GM12878 (cell line): ENCODE measurements at regions not wholly inside any gene's neighbourhood (a gene's known extent, or its start where the extent isn't known, plus 50 kb on each side); places are given as distances from the start of the nearest gene placed in this dataset.

Experiments used
- ATAC-seq: fragments of 200-7000 bp; cut with Tn5 transposase; 3 replicates; pipeline ENCODE4 v1.9.1; 2020; ENCODE audit warnings: mild to moderate bottlenecking, moderate library complexity
- BruUV-seq: library from RNA; stranded (reverse); fragments of 400-500 nt; replicated peaks from 2 replicates; lab custom pipeline; 2021; lab: Mats Ljungman, UMichigan
- CTCF ChIA-PET: fragments of 300-600 bp; sonication (Branson Sonifier 250); formaldehyde crosslinking; extraction: SDS; loops from one replicate; lab custom pipeline; 2021; ENCODE audit warnings: inconsistent platforms; lab: Yijun Ruan, JAX
- POLR2A ChIA-PET: fragments of 350-600 bp; formaldehyde crosslinking; extraction: SDS; loops from one replicate; lab custom pipeline; 2021; ENCODE audit warnings: inconsistent platforms; lab: Charles Lee
- RAD21 ChIA-PET: fragments of 300-600 bp; sonication (Branson Sonifier 250); formaldehyde crosslinking; loops from one replicate; lab custom pipeline; 2023; ENCODE audit warnings: antibody characterized with exemption; ENCODE audit not compliant: unreplicated experiment; lab: Charles Lee
- SMC1A ChIA-PET: fragments of 300-600 bp; sonication (Branson Sonifier 250); formaldehyde crosslinking; loops from one replicate; lab custom pipeline; 2023; ENCODE audit not compliant: unreplicated experiment, uncharacterized antibody; lab: Charles Lee
- DNase-seq: peaks from one replicate; pipeline ENCODE4 v3.0.0-alpha.2; 2011; ENCODE audit warnings: low read depth, low spot score
- FAIRE-seq: peaks from 3 replicates; lab custom pipeline; 2011; peaks lifted over from hg19 to GRCh38; lab: Jason Lieb, UNC
- H2AFZ ChIP-seq: 2 replicates; pipeline ENCODE4 v1.6.0; 2011; ENCODE audit warnings: low read depth, low read length, control low read depth; ENCODE audit not compliant: control insufficient read depth
- H3K27ac ChIP-seq: 2 replicates; pipeline ENCODE4 v1.5.1; 2011; ENCODE audit warnings: control low read depth; ENCODE audit not compliant: control insufficient read depth, insufficient read depth
- H3K27me3 ChIP-seq, 2 experiments: replicated peaks in 1 of 2; 2 replicates each; pipeline versions ENCODE4 v1.6.0 to v1.6.1; 2011; ENCODE audit warnings: low read length in 1 of 2; ENCODE audit not compliant: control insufficient read depth in 2 of 2, insufficient read depth in 2 of 2
- H3K36me3 ChIP-seq, 2 experiments: 2 replicates each; pipeline ENCODE4 v1.5.1; 2011; ENCODE audit warnings: low read length in 1 of 2; ENCODE audit not compliant: control insufficient read depth in 2 of 2, insufficient read depth in 2 of 2
- H3K4me1 ChIP-seq: 2 replicates; pipeline ENCODE4 v1.6.1; 2011; ENCODE audit warnings: mild to moderate bottlenecking, low read length, moderate library complexity, mixed read lengths; ENCODE audit not compliant: control insufficient read depth, insufficient read depth
- H3K4me2 ChIP-seq: 2 replicates; pipeline ENCODE4 v1.6.0; 2011; ENCODE audit warnings: control low read depth; ENCODE audit not compliant: control insufficient read depth, insufficient read depth
- H3K4me3 ChIP-seq: fragments of 200-600 bp; sonication (generic); 2 replicates; pipeline ENCODE4 v1.5.1; 2016
- H3K79me2 ChIP-seq: 2 replicates; pipeline ENCODE4 v1.6.0; 2011; ENCODE audit warnings: low read length; ENCODE audit not compliant: control insufficient read depth, insufficient read depth
- H3K9ac ChIP-seq: 2 replicates; pipeline ENCODE4 v1.8.0; 2011; ENCODE audit warnings: low read length, control low read depth, mixed read lengths; ENCODE audit not compliant: control insufficient read depth, insufficient read depth
- H3K9me3 ChIP-seq: replicated peaks from 3 replicates; pipeline ENCODE4 v1.5.1; 2011; ENCODE audit warnings: mild to moderate bottlenecking, low read length; ENCODE audit not compliant: control insufficient read depth, insufficient read depth
- H4K20me1 ChIP-seq: 2 replicates; pipeline ENCODE4 v1.6.0; 2011; ENCODE audit not compliant: control insufficient read depth, insufficient read depth
- BRCA1 ChIP-seq: IDR thresholded peaks from 2 replicates; pipeline ENCODE4 v1.6.1; 2011; ENCODE audit warnings: low read depth, low read length, improper control_type of control experiment
- EP300 ChIP-seq, 2 experiments: fragments of 150-350 bp in 1 of 2; IDR thresholded peaks; 2 replicates each; pipeline ENCODE4 v1.6.1; 2011 to 2012; ENCODE audit warnings: low read depth in 2 of 2, low read length in 2 of 2, borderline replicate concordance in 1 of 2, improper control_type of control experiment in 1 of 2, inconsistent platforms in 1 of 2; ENCODE audit not compliant: control insufficient read depth in 1 of 2
- EZH2 ChIP-seq: IDR thresholded peaks from 2 replicates; pipeline ENCODE4 v1.6.1; 2012; ENCODE audit warnings: low read depth, mild to moderate bottlenecking, control low read depth, inconsistent platforms, low read length, borderline replicate concordance; ENCODE audit not compliant: control insufficient read depth
- NR2C1 ChIP-seq: fragments of 450-650 bp; IDR thresholded peaks from 2 replicates; pipeline ENCODE4 v1.6.1; 2017; ENCODE audit warnings: antibody characterized with exemption, mild to moderate bottlenecking, moderate library complexity
- NR2C2 ChIP-seq: IDR thresholded peaks from 2 replicates; pipeline ENCODE4 v1.6.1; 2011; ENCODE audit warnings: borderline replicate concordance, low read depth; ENCODE audit not compliant: control insufficient read depth, insufficient read length
- NRF1 ChIP-seq: conservative IDR thresholded peaks from 2 replicates; pipeline ENCODE4 v1.6.1; 2011; ENCODE audit warnings: mild to moderate bottlenecking, low read depth, low read length, improper control_type of control experiment
- POLR2AphosphoS2 ChIP-seq: IDR thresholded peaks from 2 replicates; pipeline ENCODE4 v1.6.1; 2011; ENCODE audit warnings: low read depth, mild to moderate bottlenecking, low read length, improper control_type of control experiment, moderate library complexity
- POU2F2 ChIP-seq: IDR thresholded peaks from 3 replicates; pipeline ENCODE4 v1.6.1; 2011; ENCODE audit warnings: low read depth, mild to moderate bottlenecking, low read length, borderline replicate concordance
- RAD21 ChIP-seq: IDR thresholded peaks from 2 replicates; pipeline ENCODE4 v1.6.1; 2011; ENCODE audit warnings: mild to moderate bottlenecking, low read depth, low read length, moderate library complexity; ENCODE audit not compliant: insufficient read depth
- RAD51 ChIP-seq: fragments of 450-650 bp; IDR thresholded peaks from 2 replicates; pipeline ENCODE4 v1.6.1; 2016; ENCODE audit warnings: moderate library complexity, mild to moderate bottlenecking, inconsistent platforms
- SIN3A ChIP-seq: IDR thresholded peaks from 2 replicates; pipeline ENCODE4 v1.6.1; 2012; ENCODE audit warnings: low read depth, low read length, improper control_type of control experiment
- SMC3 ChIP-seq: IDR thresholded peaks from 2 replicates; pipeline ENCODE4 v1.6.1; 2011; ENCODE audit warnings: low read length, improper control_type of control experiment, borderline replicate concordance
- WGBS: methylation state at CpG from one replicate; pipeline ENCODE4 v1.1.6; 2016; ENCODE audit warnings: low lambda C conversion rate; ENCODE audit not compliant: insufficient replicate concordance, insufficient coverage; ENCODE audit errors: missing lambda C conversion rate; 5-methylcytosine and 5-hydroxymethylcytosine counted together
- in situ Hi-C: fragments of 300-500 bp; cut with MboI; formaldehyde crosslinking; loops from 9 replicates; pipeline ENCODE4 v1.14.3; 2018; ENCODE audit warnings: mixed read lengths
- intact Hi-C: fragments of 100-400 bp; cut with micrococcal nuclease; formaldehyde crosslinking; loops from one replicate; pipeline ENCODE4 v1.14.2; 2022; ENCODE audit not compliant: unreplicated experiment
- TF ChIP-seq, protein P1 (sequence below): IDR thresholded peaks from 2 replicates; pipeline ENCODE4 v1.6.1; 2011; ENCODE audit warnings: mild to moderate bottlenecking, low read depth, low read length, moderate library complexity; ENCODE audit not compliant: insufficient replicate concordance
- TF ChIP-seq, protein P2 (sequence below): fragments of 450-650 bp; conservative IDR thresholded peaks from 2 replicates; pipeline ENCODE4 v1.6.1; 2017; ENCODE audit warnings: mild to moderate bottlenecking, moderate library complexity
- TF ChIP-seq, protein P3 (sequence below): IDR thresholded peaks from 2 replicates; pipeline ENCODE4 v1.6.1; 2012; ENCODE audit warnings: low read length, inconsistent platforms
- TF ChIP-seq, protein P4 (sequence below): IDR thresholded peaks from 2 replicates; pipeline ENCODE4 v1.6.1; 2012; ENCODE audit warnings: mild to moderate bottlenecking, low read depth, low read length

DNA sequence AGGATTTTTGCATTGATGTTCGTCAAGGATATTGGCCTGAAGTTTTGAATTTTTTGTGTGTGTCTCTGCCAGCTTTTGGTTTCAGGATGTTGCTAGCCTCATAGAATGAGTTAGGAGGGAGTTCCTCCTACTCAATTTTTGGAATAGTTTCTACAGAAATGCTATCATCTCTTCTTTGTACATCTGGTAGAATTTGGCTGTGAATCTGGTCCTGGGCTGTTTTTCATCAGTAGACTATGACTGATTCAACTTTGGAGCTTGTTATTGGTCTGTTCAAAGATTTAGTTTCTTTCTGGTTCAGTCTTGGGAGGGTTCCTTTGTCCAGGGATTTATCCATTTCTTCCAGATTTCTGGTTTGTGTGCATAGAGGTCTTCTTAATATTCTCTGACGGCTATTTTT lies 166.7 kb downstream of the ST6GAL2 start (continued):
- TF ChIP-seq, protein P1, sequence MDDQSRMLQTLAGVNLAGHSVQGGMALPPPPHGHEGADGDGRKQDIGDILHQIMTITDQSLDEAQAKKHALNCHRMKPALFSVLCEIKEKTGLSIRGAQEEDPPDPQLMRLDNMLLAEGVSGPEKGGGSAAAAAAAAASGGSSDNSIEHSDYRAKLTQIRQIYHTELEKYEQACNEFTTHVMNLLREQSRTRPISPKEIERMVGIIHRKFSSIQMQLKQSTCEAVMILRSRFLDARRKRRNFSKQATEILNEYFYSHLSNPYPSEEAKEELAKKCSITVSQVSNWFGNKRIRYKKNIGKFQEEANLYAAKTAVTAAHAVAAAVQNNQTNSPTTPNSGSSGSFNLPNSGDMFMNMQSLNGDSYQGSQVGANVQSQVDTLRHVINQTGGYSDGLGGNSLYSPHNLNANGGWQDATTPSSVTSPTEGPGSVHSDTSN: no peak
- TF ChIP-seq RAD51: no peak
- TF ChIP-seq, protein P2, sequence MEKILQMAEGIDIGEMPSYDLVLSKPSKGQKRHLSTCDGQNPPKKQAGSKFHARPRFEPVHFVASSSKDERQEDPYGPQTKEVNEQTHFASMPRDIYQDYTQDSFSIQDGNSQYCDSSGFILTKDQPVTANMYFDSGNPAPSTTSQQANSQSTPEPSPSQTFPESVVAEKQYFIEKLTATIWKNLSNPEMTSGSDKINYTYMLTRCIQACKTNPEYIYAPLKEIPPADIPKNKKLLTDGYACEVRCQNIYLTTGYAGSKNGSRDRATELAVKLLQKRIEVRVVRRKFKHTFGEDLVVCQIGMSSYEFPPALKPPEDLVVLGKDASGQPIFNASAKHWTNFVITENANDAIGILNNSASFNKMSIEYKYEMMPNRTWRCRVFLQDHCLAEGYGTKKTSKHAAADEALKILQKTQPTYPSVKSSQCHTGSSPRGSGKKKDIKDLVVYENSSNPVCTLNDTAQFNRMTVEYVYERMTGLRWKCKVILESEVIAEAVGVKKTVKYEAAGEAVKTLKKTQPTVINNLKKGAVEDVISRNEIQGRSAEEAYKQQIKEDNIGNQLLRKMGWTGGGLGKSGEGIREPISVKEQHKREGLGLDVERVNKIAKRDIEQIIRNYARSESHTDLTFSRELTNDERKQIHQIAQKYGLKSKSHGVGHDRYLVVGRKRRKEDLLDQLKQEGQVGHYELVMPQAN: no peak

DNA sequence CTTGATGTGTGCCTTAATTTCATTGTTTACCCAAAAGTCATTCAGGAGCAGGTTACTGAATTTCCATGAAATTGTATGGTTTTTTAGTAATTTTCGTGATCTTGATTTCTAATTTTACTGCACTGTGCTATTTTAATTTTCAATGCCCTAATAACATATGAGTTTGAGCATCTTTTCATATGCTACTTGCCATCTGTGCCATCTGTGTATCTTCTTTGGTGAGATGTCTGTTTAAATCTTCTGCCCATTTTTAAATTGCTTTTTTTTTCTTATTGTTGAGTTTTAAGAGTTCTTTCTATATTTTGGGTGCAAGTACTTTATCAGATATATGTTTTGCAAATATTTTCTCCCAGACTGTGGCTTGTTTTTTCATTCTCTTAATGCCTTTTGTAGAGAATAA lies 165.9 kb downstream of the ST6GAL2 start:
- Histone ChIP-seq H3K9ac (no peak overlapping the region), H3K27me3 (no peaks in the 10 kb centered on the region), H3K36me3 (no peaks in the 10 kb centered on the region), H4K20me1 (no peaks in the 10 kb centered on the region), H3K4me3 (no peak overlapping the region), H3K4me2 (no peak overlapping the region), H3K9me3 (no peaks in the 10 kb centered on the region), H3K4me1 (no peaks in the 10 kb centered on the region), H3K27ac (no peak overlapping the region), H3K79me2 (no peaks in the 10 kb centered on the region), H2AFZ (no peak overlapping the region)
- no peak for ATAC-seq
- in situ Hi-C loops (no loop called here), intact Hi-C loops (no loop called here)
- 0% methylated on average over 1 of the region's 1 CpG for WGBS
- ChIA-PET SMC1A (no interaction called here), POLR2A (no interaction called here), RAD21 (no interaction called here), CTCF (no interaction called here)
- FAIRE-seq: no peak
- BruUV-seq: no TSS peak
- no peak for DNase-seq
- TF ChIP-seq NRF1 (no peak), POLR2AphosphoS2 (no peak), EP300 (IDR thresholded peaks at IDR 0.05; ENCODE audit: borderline replicate concordance in 1 of 2, control insufficient read depth in 1 of 2, low read depth in 2 of 2, low read length in 2 of 2) (no peak), SIN3A (no peak), SMC3 (no peak), NR2C2 (no peak), RAD21 (no peak), NR2C1 (no peak), POU2F2 (no peak), EZH2 (no peak), BRCA1 (no peak)
- TF ChIP-seq, protein P3, sequence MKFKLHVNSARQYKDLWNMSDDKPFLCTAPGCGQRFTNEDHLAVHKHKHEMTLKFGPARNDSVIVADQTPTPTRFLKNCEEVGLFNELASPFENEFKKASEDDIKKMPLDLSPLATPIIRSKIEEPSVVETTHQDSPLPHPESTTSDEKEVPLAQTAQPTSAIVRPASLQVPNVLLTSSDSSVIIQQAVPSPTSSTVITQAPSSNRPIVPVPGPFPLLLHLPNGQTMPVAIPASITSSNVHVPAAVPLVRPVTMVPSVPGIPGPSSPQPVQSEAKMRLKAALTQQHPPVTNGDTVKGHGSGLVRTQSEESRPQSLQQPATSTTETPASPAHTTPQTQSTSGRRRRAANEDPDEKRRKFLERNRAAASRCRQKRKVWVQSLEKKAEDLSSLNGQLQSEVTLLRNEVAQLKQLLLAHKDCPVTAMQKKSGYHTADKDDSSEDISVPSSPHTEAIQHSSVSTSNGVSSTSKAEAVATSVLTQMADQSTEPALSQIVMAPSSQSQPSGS: no peak
- TF ChIP-seq, protein P4, sequence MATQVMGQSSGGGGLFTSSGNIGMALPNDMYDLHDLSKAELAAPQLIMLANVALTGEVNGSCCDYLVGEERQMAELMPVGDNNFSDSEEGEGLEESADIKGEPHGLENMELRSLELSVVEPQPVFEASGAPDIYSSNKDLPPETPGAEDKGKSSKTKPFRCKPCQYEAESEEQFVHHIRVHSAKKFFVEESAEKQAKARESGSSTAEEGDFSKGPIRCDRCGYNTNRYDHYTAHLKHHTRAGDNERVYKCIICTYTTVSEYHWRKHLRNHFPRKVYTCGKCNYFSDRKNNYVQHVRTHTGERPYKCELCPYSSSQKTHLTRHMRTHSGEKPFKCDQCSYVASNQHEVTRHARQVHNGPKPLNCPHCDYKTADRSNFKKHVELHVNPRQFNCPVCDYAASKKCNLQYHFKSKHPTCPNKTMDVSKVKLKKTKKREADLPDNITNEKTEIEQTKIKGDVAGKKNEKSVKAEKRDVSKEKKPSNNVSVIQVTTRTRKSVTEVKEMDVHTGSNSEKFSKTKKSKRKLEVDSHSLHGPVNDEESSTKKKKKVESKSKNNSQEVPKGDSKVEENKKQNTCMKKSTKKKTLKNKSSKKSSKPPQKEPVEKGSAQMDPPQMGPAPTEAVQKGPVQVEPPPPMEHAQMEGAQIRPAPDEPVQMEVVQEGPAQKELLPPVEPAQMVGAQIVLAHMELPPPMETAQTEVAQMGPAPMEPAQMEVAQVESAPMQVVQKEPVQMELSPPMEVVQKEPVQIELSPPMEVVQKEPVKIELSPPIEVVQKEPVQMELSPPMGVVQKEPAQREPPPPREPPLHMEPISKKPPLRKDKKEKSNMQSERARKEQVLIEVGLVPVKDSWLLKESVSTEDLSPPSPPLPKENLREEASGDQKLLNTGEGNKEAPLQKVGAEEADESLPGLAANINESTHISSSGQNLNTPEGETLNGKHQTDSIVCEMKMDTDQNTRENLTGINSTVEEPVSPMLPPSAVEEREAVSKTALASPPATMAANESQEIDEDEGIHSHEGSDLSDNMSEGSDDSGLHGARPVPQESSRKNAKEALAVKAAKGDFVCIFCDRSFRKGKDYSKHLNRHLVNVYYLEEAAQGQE: no peak
